ENCODE measurements at regions not wholly inside any gene's neighbourhood (a gene's known extent, or its start where the extent isn't known, plus 50 kb on each side); places are given as distances from the start of the nearest gene placed in this dataset.

- ATAC-seq: no peak
- no peak for TF ChIP-seq RARB (CRISPR knock-in tag; IDR thresholded peaks at IDR 0.05)
- no peak for TF ChIP-seq ZFP30 (CRISPR knock-in tag; IDR thresholded peaks at IDR 0.05)
- no peak for TF ChIP-seq PPARA (CRISPR knock-in tag; IDR thresholded peaks at IDR 0.05; ENCODE audit: borderline replicate concordance)
- TF ChIP-seq ZFP3 (CRISPR knock-in tag; IDR thresholded peaks at IDR 0.05): no peak
- no peak for TF ChIP-seq ZNF565 (CRISPR knock-in tag; conservative IDR thresholded peaks at IDR 0.05; ENCODE audit: low read depth)
- TF ChIP-seq OSR1 (CRISPR knock-in tag; IDR thresholded peaks at IDR 0.05): no peak
- no peak for TF ChIP-seq CSRNP3 (CRISPR knock-in tag; IDR thresholded peaks at IDR 0.05)
- TF ChIP-seq BACH2 (CRISPR knock-in tag; IDR thresholded peaks at IDR 0.05; ENCODE audit: borderline replicate concordance): no peak
- TF ChIP-seq SNAI2 (CRISPR knock-in tag; IDR thresholded peaks at IDR 0.05): no peak
- TF ChIP-seq POU6F1 (CRISPR knock-in tag; IDR thresholded peaks at IDR 0.05; ENCODE audit: borderline replicate concordance, low read depth): no peak
- no peak for TF ChIP-seq TCF4 (CRISPR knock-in tag; IDR thresholded peaks at IDR 0.05; ENCODE audit: borderline replicate concordance)
- no peak for TF ChIP-seq TSHZ2 (CRISPR knock-in tag; IDR thresholded peaks at IDR 0.05)
- TF ChIP-seq ISL1 (CRISPR knock-in tag; IDR thresholded peaks at IDR 0.05): no peak
- TF ChIP-seq ARNTL (CRISPR knock-in tag; IDR thresholded peaks at IDR 0.05; ENCODE audit: borderline replicate concordance, low read depth): no peak
- TF ChIP-seq CREB5 (CRISPR knock-in tag; IDR thresholded peaks at IDR 0.05; ENCODE audit: low read depth): no peak
- no peak for TF ChIP-seq ZNF8 (CRISPR knock-in tag; IDR thresholded peaks at IDR 0.05)
- no peak for TF ChIP-seq ZNF70 (CRISPR knock-in tag; IDR thresholded peaks at IDR 0.05)
- no peak for TF ChIP-seq PATZ1 (CRISPR knock-in tag; IDR thresholded peaks at IDR 0.05; ENCODE audit: borderline replicate concordance)
These were observed 66.2 kb upstream of the CORO2B start for GRCh38 chr15:68512598-68512997.

- no peak for TF ChIP-seq ZFP30 (CRISPR knock-in tag; IDR thresholded peaks at IDR 0.05)
- TF ChIP-seq RARB (CRISPR knock-in tag; IDR thresholded peaks at IDR 0.05): no peak
- no peak for TF ChIP-seq ZNF70 (CRISPR knock-in tag; IDR thresholded peaks at IDR 0.05)
- no peak for TF ChIP-seq ZNF8 (CRISPR knock-in tag; IDR thresholded peaks at IDR 0.05)
- no peak for TF ChIP-seq BACH2 (CRISPR knock-in tag; IDR thresholded peaks at IDR 0.05; ENCODE audit: borderline replicate concordance)
- TF ChIP-seq PPARA (CRISPR knock-in tag; IDR thresholded peaks at IDR 0.05; ENCODE audit: borderline replicate concordance): no peak
- TF ChIP-seq GLIS3 (CRISPR knock-in tag; IDR thresholded peaks at IDR 0.05): no peak
- no peak for TF ChIP-seq TCF4 (CRISPR knock-in tag; IDR thresholded peaks at IDR 0.05; ENCODE audit: borderline replicate concordance)
- TF ChIP-seq CSRNP3 (CRISPR knock-in tag; IDR thresholded peaks at IDR 0.05): no peak
- TF ChIP-seq ESRRG (CRISPR knock-in tag; IDR thresholded peaks at IDR 0.05): no peak
- no peak for TF ChIP-seq ARNTL (CRISPR knock-in tag; IDR thresholded peaks at IDR 0.05; ENCODE audit: borderline replicate concordance, low read depth)
- no peak for TF ChIP-seq CSDC2 (CRISPR knock-in tag; IDR thresholded peaks at IDR 0.05)
- no peak for TF ChIP-seq POU6F1 (CRISPR knock-in tag; IDR thresholded peaks at IDR 0.05; ENCODE audit: borderline replicate concordance, low read depth)
- TF ChIP-seq OSR1 (CRISPR knock-in tag; IDR thresholded peaks at IDR 0.05): no peak
- TF ChIP-seq ZFP3 (CRISPR knock-in tag; IDR thresholded peaks at IDR 0.05): no peak
- no peak for TF ChIP-seq ZC3H10 (CRISPR knock-in tag; IDR thresholded peaks at IDR 0.05)
- TF ChIP-seq PATZ1 (CRISPR knock-in tag; IDR thresholded peaks at IDR 0.05; ENCODE audit: borderline replicate concordance): no peak
- no peak for TF ChIP-seq SNAI2 (CRISPR knock-in tag; IDR thresholded peaks at IDR 0.05)
- TF ChIP-seq TOX (CRISPR knock-in tag; IDR thresholded peaks at IDR 0.05; ENCODE audit: borderline replicate concordance): no peak
- no peak for ATAC-seq
These were observed 63.3 kb upstream of the CORO2B start for GRCh38 chr15:68515371-68516095.
